ENCODE measurements at regions not wholly inside any gene's neighbourhood (a gene's known extent, or its start where the extent isn't known, plus 50 kb on each side); places are given as distances from the start of the nearest gene placed in this dataset.

DNA sequence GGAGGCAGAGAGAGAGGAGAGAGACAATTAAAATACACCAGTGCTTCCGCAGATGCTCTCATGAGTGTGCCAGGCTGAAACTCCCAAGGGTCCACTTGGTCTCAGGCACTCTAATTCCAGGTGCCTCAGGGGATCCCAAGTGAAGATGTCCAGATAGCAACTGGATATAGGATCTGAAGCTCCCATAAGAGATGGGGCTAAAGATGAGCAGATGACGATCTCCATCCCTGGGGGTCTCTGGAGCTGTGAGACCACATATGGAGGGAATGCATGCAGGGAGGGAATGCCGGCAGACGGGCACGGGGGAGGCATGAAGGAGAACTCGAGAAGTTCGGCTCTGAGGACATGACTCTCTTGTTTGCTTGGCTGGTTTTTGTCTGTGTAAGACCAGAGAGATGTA is 223.7 kb upstream of the RAB6C start:
- Mint-ChIP-seq H3K4me1 (ENCODE audit: low read depth) (no peaks in the 10 kb centered on the region), H3K9me3 (no peaks in the 10 kb centered on the region), H3K36me3 (ENCODE audit: insufficient read depth) (no peaks in the 10 kb centered on the region), H3K4me3 (no peak overlapping the region), H3K27me3 (ENCODE audit: low read depth) (peaks cover 3% of the 10 kb centered on the region)
- no peak for DNase-seq
- ATAC-seq, result no peak

DNA sequence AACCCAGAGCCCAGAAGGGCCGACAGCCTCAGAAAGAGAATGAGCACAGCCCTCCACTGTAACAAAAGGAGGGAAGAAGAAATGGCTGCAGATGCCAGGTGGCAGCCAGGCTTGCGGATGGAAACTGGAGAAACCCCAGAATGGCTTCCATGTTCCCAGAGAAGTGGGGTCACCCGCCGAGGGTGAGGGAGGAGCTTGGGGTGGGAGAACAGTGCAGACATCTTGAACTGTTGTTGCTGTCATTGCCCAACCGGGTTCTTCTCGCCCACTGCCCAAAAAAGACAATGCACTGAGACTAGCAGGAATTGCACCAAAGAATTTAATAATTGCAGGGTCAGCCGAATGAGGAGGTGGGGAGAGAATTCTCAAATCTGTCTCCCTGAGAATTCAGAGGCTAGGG is 223.2 kb upstream of the RAB6C start:
- Mint-ChIP-seq H3K9me3 (no peaks in the 10 kb centered on the region), H3K27me3 (ENCODE audit: low read depth) (peaks cover 3% of the 10 kb centered on the region), H3K4me3 (no peak overlapping the region), H3K4me1 (ENCODE audit: low read depth) (no peaks in the 10 kb centered on the region), H3K36me3 (ENCODE audit: insufficient read depth) (no peaks in the 10 kb centered on the region)
- DNase-seq (no peak), ATAC-seq (no peak)

DNA sequence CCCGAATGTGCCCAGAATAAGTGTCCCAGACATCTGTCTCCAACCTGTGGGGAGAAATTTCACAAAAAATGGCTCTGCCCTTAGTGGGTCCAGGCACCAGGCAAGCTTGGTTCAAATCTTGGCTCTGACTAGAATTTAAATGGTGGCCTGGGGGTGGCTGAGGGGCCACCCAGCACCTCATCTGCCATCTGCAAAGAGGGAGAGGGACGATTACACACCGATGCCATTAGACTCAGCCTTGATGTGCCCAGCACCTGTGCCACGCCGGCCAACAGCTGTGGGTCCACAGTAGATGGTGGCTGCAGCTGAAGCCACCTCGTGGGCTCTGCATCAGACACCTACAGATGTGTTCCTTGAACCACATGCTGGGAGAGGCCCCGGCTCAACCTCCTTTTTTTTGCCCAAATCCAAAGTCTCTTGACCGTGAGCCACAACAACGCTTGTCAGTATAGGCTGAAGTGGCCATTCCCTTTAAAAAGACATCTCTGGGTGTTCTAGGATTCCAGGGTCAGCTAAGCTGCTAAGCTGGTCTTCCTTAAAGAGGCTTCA is 222.0 kb upstream of the RAB6C start:
- Mint-ChIP-seq H3K4me3 (no peak overlapping the region), H3K4me1 (ENCODE audit: low read depth) (no peaks in the 10 kb centered on the region), H3K36me3 (ENCODE audit: insufficient read depth) (no peaks in the 10 kb centered on the region), H3K27me3 (ENCODE audit: low read depth) (peaks cover 3% of the 10 kb centered on the region), H3K9me3 (no peaks in the 10 kb centered on the region)
- ATAC-seq, result no peak
- DNase-seq, result no peak

DNA sequence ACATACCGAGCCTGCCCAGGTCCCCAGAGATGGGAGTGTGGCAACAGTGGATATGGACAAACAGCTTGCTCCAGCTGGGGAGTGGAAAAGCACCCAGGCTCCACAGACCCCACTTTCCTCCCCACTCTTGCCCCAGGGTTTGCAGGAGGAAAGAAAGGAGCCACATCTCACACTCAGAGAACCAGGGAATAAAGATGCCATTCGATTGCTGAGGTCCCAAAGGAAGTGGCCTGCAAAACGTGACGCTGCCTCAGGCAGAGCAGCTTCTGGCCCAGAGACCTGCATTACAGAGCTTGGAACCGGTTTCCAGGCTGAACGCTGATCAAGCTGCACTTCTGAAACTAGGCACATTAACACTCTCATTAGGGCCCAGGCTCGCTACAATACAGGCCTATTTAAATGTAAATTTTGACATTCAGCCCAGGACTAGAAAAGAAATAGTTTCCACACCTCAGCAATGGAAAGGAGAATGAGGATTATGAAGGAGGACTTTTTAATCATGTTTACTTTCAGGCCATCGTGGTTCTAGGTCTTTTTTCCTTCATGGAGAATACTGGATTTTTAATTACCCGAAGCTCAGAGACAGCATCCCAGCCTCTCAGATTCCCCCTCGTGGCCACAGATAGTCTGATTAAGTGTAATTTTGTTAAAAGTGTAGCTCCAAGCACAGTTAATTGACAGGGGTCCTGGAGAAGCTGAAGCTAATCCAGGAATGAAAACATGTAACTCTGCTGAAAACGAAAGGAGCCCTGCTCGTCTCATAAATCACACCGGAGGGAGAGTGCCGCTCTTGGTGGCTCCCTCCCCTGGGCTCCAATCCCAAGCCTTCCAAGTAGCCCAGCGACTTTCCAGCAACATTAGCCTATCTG is 221.3 kb upstream of the RAB6C start:
- DNase-seq (no peak), ATAC-seq (no peak)
- Mint-ChIP-seq H3K4me1 (ENCODE audit: low read depth) (no peaks in the 10 kb centered on the region), H3K27me3 (ENCODE audit: low read depth) (peaks cover 3% of the 10 kb centered on the region), H3K9me3 (no peaks in the 10 kb centered on the region), H3K36me3 (ENCODE audit: insufficient read depth) (no peaks in the 10 kb centered on the region), H3K4me3 (no peak overlapping the region)

DNA sequence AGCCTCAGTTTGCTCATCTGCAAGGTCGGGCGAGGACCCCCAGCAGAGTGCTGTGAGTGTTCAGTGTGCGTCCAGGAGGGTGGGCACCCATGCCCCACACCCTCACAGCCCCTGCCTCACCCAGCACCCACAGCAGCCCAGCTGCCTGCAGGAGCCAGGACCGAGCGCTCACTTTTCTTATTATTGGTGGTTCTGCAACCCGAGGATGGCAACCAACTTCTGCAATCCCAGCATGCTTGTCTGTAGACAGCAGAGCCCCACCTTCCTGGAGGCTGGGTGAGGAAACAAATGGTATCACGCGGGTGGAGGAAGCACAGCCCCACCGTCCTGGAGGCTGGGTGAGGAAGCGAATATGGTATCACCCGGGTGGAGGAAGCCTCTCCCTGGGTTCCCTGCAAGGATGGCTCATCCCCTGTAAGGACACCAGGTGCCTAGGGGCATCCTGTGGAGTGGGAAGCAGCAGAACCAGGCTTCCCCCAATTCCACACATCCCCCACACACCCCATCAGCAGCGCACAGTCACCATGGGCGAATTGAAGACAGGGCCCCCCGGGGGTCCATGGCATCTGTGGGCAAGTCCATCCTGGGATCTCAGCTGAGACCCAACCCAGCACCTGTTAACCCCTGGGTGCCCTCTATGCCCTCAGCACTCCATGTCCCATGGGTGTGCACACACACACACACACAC is 220.5 kb upstream of the RAB6C start:
- Mint-ChIP-seq H3K4me1 (ENCODE audit: low read depth) (no peaks in the 10 kb centered on the region), H3K4me3 (no peak overlapping the region), H3K27me3 (ENCODE audit: low read depth) (peaks cover 3% of the 10 kb centered on the region), H3K9me3 (no peaks in the 10 kb centered on the region), H3K36me3 (ENCODE audit: insufficient read depth) (no peaks in the 10 kb centered on the region)
- DNase-seq, result no peak
- ATAC-seq, result no peak

DNA sequence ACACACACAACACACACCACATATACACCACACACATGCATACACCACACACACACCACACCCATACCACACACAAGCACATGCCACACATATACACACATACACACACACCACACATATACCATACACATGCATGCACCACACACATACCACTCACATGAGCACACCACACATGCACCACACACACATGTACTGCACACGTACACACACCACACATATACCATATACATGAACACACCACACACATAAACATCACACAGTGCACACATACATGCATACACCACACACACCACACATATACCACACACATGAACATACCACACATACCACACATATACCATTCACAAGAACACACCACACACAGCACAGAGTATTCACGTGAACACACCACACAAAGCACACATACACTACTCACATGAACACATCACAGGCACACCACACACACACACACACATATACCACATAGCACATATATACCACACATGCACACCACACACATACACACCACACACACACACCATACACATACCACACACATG is 219.9 kb upstream of the RAB6C start:
- ATAC-seq (no peak), DNase-seq (no peak)
- Mint-ChIP-seq H3K27me3 (ENCODE audit: low read depth) (peaks cover 3% of the 10 kb centered on the region), H3K4me3 (no peak overlapping the region), H3K4me1 (ENCODE audit: low read depth) (no peaks in the 10 kb centered on the region), H3K9me3 (no peaks in the 10 kb centered on the region), H3K36me3 (ENCODE audit: insufficient read depth) (no peaks in the 10 kb centered on the region)

DNA sequence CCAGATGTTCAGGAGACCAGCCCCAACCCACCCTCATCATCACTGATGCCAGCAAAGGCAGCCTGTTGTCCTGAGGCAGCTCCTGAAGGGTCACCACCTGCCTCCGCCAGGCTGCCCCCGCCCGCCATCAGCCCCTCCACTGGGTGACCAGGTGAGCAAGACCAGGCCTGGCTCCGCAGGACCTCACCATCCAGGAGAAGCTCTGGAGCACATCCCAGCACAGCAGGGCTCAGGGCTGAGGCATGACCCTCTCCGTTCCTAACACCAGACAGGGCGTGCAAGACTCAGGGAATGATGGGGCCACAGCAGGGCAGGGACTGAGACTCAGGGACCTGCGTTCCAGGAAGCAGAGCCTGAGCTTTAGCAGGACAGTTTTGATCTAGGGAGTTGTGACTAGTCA is 218.8 kb upstream of the RAB6C start:
- peaks cover 3% of the 10 kb centered on the region for H3K27me3 Mint-ChIP-seq (ENCODE audit: low read depth)
- DNase-seq (no peak), ATAC-seq (no peak)
- H3K36me3 Mint-ChIP-seq (ENCODE audit: insufficient read depth), result no peaks in the 10 kb centered on the region
- H3K4me1 Mint-ChIP-seq (ENCODE audit: low read depth), result no peaks in the 10 kb centered on the region
- H3K4me3 Mint-ChIP-seq, result no peak overlapping the region
- H3K9me3 Mint-ChIP-seq, result no peaks in the 10 kb centered on the region

DNA sequence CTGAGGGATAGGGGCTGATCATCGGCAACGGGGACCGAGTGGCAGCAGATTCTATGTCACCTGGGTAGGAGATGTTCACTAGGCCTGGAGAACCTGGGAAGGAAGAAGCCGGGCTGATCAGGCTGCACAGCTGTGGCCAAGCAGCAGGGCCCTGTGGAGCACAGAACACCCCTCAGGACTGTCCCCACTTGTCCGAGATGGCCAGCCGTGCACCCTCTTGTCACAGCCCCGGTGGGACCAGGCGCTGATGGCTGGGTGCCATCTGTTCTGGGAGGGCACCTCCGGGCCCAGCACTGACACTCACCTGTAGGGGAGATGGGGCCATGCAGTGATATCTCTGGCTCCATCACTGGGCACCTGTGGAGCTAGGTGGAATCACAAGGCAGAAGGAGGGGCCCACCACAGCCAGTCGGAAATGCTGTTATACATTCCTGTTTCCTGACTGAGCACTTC is 217.9 kb upstream of the RAB6C start:
- no peaks in the 10 kb centered on the region for H3K9me3 Mint-ChIP-seq
- no peaks in the 10 kb centered on the region for H3K27me3 Mint-ChIP-seq (ENCODE audit: low read depth)
- DNase-seq, result no peak
- H3K36me3 Mint-ChIP-seq (ENCODE audit: insufficient read depth), result no peaks in the 10 kb centered on the region
- H3K4me3 Mint-ChIP-seq, result no peak overlapping the region
- H3K4me1 Mint-ChIP-seq (ENCODE audit: low read depth), result no peaks in the 10 kb centered on the region
- ATAC-seq, result no peak

DNA sequence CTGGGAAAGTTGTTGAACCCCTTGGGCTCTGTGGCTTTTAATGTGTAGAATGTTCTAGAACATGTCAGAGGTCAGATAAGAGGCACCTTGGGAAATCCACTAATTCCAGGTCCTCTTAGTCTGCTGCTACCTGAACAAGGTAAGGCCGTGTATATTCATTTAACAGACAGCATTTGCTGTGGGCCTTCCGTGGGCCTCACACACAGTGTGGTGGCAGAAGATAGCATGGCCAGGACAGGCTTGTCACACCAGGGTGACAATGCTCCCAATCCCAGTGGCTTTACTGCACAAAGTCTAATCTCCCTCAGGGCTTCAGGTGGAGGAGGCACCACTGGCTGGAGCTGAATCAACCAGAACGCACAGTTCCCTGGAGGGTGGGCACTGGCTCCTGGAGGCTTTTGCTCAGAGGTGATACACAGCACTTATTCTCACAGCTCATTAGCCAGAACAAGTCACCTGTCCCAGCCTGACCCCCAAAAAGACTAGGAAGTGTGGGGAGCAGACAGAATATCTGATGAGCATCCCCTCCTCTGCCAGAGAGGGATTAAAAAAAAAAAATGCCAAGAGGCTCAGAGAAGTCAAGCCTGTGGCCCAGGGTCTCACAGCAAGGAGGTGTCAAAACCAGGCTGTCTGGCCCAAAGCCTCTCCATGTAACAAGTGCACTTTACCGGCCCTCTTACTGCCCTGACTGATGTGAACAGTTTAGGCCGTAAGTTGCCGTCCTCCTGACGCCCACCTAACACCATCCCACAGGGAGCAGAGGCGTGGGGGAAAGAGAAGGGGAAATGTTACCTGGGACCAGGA is 216.9 kb upstream of the RAB6C start:
- Mint-ChIP-seq H3K4me1 (ENCODE audit: low read depth) (no peaks in the 10 kb centered on the region), H3K4me3 (no peak overlapping the region), H3K9me3 (no peaks in the 10 kb centered on the region), H3K27me3 (ENCODE audit: low read depth) (no peaks in the 10 kb centered on the region), H3K36me3 (ENCODE audit: insufficient read depth) (no peaks in the 10 kb centered on the region)
- ATAC-seq (no peak), DNase-seq (no peak)

DNA sequence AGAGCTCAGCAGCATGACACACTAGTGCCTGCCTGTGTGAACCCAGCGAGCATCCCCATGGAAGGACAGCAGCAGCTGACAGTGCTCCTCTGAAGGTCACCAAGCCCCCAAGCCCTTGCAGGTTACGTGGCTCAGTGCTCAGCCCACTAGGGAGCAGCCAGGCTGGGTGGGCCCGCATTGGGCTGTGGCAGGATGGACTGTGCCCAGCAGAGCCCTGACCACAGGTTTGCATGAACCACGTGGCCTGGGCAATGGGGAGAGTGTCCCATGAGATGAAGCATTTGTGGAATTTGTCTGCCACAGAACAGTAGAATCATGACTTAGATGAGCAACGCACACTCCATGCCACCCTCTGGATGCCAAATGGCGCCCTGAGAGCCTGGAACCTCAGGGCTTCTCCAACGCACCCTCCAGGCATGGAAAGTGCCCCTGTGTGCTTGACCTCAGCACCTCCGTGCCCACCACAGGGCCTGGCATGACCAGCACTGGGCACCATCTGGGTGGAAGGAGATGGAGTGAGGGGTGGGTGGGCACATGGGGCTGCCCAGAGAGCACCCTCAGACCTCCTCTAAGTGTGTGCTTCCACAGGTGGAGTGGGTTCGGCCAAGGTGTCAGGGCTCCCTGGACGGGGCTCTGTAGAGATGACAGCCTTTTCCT is 216.1 kb upstream of the RAB6C start:
- DNase-seq, result no peak
- Mint-ChIP-seq H3K27me3 (ENCODE audit: low read depth) (no peaks in the 10 kb centered on the region), H3K36me3 (ENCODE audit: insufficient read depth) (no peaks in the 10 kb centered on the region), H3K4me1 (ENCODE audit: low read depth) (no peaks in the 10 kb centered on the region), H3K4me3 (no peak overlapping the region), H3K9me3 (no peaks in the 10 kb centered on the region)
- no peak for ATAC-seq

DNA sequence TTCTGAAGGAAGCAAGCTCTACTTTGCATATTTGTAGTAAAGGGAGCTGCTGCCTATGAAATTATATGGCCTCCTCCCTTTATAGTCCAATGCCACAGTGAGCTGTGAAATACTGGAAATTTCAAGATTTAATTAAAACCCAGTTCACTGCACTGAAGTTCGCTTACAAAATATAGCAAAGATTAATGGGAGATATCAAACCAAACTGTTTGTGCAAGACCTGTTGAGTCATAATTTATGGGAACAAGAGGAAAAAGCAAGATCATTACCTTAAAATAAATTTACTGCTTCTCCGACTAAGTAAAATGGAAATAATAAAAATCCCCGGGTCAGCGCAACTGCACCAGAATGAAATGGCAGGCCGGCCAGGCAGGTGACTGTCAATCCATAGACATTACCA is 215.5 kb upstream of the RAB6C start:
- Mint-ChIP-seq H3K27me3 (ENCODE audit: low read depth) (no peaks in the 10 kb centered on the region), H3K4me3 (no peak overlapping the region), H3K9me3 (no peaks in the 10 kb centered on the region), H3K4me1 (ENCODE audit: low read depth) (no peaks in the 10 kb centered on the region), H3K36me3 (ENCODE audit: insufficient read depth) (no peaks in the 10 kb centered on the region)
- DNase-seq (no peak), ATAC-seq (no peak)

DNA sequence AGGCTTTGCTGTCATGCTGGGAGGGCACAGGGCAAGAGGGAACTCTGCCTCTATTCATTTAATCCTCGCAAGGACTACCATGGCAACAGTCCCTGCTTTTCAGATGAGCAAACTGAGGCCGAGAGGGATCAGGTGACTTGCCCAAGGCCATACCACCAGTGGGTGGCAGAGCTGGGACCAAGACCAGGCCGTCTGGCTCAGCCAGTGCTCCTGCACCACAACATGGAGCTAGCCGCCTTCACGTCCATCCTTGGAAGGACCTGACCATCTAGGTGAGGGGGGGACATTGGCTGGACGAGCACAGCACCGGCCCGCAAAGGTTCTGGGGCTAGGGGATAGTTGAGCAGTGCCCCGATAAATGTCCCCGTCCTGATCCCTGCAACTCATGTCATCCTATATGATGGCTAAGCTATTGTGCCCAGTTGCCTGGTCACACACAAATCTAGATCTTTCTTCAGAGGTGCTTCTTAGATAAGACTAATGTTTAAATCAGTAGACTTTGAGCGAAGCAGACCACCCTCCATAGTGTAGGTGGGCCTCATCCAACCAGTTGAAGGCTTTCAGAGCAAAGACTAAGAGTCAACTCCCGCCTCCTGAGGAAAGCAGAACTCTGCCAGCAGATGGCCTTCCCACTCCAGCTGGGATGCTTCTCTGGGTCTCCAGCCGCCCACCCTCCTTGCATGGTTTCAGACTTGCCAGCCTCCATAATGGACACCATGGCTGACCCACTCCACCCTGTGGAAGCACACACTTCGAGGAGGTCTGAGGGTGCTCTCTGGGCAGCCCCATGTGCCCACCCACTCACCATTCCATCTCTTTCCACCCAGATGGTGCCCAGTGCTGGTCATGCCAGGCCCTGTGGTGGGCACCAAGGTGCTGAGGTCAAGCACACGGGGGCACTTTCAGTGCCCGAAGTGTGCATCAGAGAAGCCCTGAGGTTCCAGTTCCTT is 214.8 kb upstream of the RAB6C start:
- Mint-ChIP-seq H3K27me3 (ENCODE audit: low read depth) (no peaks in the 10 kb centered on the region), H3K36me3 (ENCODE audit: insufficient read depth) (no peaks in the 10 kb centered on the region), H3K9me3 (no peaks in the 10 kb centered on the region), H3K4me3 (no peak overlapping the region), H3K4me1 (ENCODE audit: low read depth) (no peaks in the 10 kb centered on the region)
- DNase-seq, result no peak
- ATAC-seq, result no peak

DNA sequence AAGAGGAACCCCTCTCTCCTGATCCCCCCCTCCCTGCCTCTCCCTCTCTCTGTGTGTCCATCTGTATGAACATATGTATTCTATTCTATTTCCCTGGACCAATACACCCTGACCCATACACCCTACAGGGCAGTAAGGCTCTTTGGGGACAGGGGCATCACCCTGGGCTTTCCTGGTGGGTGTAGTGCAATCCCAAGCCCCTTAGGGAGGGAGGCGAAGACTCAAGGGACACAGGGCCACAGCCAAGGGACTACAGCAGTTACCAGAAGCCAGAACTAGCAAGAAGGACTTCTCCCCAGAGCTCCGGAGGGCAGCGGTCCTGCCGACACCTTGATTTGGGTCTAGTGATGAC is 214.2 kb upstream of the RAB6C start:
- no peaks in the 10 kb centered on the region for H3K36me3 Mint-ChIP-seq (ENCODE audit: insufficient read depth)
- ATAC-seq (no peak), DNase-seq (no peak)
- H3K4me3 Mint-ChIP-seq, result no peak overlapping the region
- H3K4me1 Mint-ChIP-seq (ENCODE audit: low read depth), result no peaks in the 10 kb centered on the region
- no peaks in the 10 kb centered on the region for H3K27me3 Mint-ChIP-seq (ENCODE audit: low read depth)
- H3K9me3 Mint-ChIP-seq, result no peaks in the 10 kb centered on the region

Data from activated T-cell treated with anti-CD3 and anti-CD28 coated beads, Interleukin-2, amount 50 U/mL, for 4 hours (primary cell).